Dedifferentiated amniotic fluid mesenchymal stem cell (primary cell): ENCODE measurements at regions not wholly inside any gene's neighbourhood (a gene's known extent, or its start where the extent isn't known, plus 50 kb on each side); places are given as distances from the start of the nearest gene placed in this dataset.

Experiments used
- DNase-seq: peaks from one replicate; pipeline ENCODE4 v3.0.0-alpha.2; 2016; ENCODE audit errors: extremely low spot score

DNA sequence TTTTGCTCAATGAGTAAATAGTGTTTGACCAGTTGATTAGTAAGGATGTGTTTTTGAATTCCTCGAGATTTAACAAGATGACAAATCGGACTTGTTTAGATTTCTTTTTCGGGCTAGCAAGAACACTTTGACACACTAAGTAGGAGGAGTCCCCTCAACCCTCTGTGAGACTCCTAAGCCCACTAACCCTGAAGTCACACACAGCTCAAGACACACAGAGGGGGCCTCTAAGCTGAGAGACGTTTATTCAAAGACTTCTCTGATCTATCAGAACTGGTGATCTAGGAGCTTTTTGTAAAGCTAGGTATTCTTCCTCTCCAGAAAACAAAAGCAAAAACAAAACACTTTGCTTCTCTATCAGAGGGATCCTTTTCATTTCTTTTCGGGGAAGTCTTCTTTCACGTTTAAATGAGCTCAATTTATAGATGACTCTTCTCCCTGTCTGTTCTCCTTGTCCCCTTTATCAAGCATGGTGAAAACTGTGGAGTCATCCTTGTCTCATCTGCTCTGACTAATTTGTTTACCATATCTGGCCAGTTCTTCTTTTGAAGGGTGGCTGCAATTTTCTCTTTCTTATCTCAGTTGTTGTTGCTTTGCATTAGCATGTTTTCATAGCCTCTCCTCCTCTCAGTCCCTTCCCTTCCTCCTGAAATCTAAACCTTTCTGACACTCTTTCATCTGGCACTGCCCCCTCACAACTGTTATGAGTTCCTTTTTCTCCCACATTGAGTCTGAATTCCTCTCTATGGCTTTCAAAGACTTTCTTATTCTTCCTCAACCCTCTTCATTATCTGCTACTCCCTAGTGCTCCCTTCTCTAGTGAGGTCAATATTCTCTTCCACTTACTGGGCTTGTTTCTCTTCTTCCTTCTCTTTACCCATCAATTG is 68.5 kb upstream of the RAI14 start:
- DNase-seq = no peak

DNA sequence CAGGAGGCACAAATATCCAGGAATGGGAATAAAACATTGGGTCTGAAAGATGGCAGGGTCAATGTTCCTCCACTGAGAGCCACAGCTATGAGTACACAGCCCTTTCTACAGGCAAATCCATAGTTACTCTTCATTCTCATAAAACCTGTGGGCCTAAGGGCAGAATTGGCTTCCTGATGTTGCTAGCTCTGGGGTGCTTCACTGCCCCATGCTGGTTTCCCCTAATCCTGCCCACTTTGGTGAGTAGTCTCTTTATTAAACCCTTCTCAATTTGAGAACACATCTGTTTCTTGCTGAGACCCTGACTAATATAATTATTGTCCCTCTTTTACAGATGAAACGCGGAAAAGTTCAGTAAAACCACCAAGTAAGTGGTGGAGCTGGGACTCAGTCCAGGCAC is 66.3 kb upstream of the RAI14 start:
- no peak for DNase-seq

DNA sequence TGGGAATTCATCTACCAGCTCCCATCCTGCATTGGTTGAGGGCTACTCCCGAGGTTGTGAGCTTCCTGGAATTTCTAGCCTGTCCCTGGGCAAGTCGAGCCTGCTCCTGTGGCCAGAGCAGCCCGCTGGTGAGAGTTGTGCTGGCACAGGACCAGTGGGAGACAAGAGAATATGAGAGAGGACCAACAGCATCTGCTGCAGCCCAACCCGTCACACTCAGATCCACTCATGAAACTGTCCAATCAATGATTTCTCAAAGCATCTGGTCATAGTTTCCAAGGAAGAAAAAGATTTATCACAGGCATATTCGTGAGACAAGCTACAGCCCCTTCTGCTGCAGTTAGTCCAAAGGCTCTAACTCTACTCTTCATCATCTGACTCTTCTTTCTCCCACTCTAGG is 64.4 kb upstream of the RAI14 start:
- no peak for DNase-seq

DNA sequence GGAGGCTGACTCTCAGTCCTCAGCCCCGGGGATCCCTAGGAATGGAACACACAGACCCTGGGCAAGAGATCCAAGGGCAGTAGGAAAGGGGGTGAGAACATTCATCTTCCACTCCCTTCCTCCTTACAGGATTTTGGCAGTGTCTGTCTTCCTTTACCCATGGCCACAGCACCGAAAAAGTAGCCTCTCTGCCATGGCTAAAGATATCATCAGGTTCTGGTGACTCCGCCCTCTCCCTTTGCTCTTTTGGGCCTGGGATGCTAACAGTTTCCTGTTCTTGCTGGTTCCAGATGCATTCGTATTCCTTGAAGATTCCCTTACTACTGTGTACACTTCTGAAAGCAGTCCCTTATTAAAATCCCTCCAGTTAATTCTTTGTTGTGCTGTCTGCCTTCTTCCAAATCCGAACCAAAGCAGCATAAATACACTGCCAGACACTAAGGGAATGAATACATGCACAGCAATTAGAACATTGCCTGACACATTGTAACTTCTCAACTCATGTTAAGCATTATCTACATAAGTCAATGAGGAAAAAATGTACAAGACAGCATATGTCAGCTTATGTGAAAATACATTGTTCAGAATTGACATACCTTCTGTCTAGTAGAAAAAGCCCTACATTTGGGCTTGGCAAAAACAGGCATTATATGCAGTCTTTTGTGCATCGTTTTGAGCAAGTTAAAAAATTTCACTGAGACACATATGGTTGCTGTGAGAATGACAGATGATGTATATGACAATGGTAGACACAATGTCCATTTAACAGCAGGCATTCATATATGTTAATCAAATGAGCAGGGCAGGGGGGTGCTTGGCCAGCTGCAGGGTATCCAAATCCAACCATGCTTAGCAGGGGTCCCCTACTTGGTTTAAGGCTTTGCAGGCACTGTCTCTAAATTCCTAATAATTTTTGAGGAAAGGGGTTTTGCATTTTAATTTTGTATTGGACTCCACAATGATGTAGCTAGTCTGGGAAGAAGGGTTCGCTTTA is 58.8 kb upstream of the RAI14 start:
- no peak for DNase-seq

DNA sequence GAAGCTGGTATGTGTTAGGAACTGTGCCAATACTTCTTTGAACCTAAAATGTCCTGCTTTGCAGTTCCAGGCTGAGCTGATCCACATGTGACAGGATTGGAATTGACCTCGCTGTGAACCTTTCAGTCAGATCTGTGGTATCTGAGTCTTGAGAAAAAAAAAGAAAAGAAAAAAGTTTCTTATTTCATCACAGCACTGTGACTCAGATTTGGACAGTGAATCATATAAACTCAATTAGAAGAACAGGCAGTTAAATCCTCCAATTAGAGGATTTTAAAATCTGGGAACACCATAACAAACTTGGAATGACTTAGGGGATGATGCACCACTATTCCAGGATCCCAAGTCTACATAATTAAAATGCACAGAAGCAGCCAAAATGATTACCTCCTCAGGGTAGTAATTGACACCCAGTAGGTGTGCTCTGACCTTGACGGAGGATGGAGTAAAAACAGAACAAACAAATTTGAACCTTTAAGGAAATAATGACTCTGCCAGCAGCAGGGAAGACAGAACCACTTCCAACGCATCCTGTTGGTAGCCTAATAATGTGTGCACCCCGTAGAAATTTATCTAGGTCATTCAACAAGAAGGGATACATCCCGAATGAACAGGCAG is 57.8 kb upstream of the RAI14 start:
- DNase-seq = peak; percentile 92

DNA sequence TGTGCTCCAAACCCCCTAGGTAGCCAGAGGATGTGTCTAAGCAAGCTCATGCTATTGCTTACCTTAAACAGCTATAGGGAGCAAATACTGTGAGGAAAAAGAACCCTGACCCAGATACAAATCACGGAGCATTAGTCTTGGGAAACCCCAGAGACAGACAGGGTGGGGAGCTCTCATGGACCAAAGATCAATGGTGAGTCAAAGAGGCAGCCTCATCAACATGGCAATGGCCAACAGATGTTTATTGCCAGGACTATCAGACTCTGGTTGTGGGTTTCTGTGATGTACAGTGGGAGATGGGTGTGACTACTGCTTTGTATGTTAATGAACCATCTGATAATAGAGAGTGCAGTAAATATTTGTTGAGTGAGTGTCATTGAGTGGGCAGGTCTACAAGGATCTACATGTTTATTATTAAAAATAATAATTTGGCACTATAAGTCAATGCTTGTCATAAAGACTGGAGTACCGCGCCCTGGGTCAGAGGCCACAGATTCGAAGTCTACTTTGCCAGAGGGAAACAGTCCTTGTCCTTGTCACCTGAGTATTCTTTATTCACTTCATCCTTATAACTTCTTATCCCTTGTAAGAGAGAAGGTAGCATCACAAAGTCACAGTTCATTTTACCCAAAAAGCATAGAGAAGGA is 56.5 kb upstream of the RAI14 start:
- no peak for DNase-seq

DNA sequence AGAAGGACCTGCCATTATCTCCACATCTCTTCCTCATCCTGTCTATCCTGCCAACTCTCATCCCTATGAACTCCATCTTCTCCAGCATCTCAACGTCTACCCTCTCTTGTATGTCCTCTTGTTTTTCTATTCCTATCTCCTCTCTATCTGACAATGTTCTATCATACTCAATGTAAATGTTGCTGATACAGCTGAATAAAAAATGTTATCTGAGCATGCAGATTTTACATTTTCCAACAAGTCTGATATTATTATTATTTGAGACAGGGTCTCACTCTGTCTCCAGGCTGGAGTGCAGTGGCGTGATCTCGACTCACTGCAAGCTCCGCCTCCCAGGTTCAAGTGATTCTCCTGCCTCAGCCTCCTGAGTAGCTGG is 56.0 kb upstream of the RAI14 start:
- no peak for DNase-seq

DNA sequence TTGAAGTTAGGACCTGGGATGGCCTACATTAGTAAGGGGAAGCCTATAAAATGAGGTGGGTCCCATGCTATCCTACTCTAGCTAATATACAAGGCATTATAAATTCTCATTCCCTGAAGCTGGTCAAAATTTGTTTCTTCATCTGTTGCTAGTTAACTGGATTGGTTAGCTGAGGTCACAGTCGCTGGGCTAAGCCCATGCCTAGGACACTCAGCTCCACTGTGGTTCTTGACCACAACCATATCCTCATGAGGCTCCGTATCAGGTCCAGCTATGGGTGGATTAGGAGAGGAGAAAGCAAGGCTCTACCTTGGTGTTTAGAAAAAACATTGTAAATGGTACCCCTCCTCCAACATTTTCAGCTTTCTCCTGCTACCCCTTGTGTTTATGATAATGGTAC is 52.8 kb upstream of the RAI14 start:
- no peak for DNase-seq

DNA sequence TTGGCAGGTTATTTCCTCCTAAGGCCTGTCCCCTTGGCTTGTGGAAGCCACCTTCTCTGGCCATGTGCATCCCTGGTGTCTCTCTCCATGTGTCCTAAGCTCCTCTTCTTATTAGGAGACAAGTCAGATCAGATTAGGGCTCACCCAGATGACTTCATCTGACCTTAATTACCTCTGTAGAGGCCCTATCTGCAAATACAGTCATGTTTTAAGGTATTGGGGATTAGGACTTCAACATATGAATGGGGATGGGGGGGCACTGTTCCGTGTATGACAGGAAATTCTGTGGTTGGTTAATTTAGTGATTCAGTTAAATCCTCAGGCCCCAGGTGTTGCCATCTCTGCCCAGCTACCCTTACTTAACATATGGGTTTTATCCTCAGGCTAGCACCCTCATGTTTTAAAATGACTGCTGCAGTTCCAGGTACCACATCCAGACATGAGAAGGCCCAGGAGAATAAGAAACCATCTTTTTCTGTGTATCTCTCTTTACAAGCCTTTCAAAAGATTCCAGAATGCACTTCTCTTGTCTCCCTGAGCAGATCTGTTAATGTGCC is 51.9 kb upstream of the RAI14 start:
- no peak for DNase-seq

DNA sequence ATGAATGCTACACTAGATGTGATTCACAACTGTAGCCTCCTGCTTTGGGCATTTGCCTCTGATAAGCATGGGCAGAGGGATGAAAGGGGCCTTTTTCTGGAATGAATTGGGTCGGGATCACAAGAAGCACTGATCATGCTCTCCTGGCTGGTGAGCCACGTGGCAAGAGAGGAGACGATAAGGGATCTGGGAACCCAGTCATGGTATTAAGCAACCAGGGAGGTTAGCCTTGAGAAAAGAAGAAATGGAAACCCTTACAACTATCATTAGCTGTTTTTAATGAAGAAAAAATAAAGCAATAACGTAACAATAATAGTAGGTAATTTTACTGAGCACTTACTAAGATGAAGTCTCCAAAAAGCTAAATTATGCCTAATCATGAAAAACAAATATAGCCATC is 50.0 kb upstream of the RAI14 start:
- no peak for DNase-seq
